ENCODE measurements at regions not wholly inside any gene's neighbourhood (a gene's known extent, or its start where the extent isn't known, plus 50 kb on each side); places are given as distances from the start of the nearest gene placed in this dataset.

GRCh38 chr5:76021936-76022584, 61.1 kb upstream of the SV2C start:
- no peaks in the 10 kb centered on the region for H3K36me3 ChIP-seq (replicated peaks in 1 of 2; ENCODE audit: insufficient read depth in 1 of 2, low read depth in 2 of 2)
- intact Hi-C loops (cut with DNase I) = no loop called here
- H3K27me3 ChIP-seq = no peaks in the 10 kb centered on the region
- no peak overlapping the region for H3K4me3 ChIP-seq
- no peaks in the 10 kb centered on the region for H3K4me1 ChIP-seq
- ATAC-seq (no peak), DNase-seq (no peak)
- H3K9me3 ChIP-seq = no peaks in the 10 kb centered on the region
- no peak overlapping the region for H3K27ac ChIP-seq
- WGBS, 2 donors = 49 to 53% methylated on average over 3 of the region's 3 CpGs
- no peak for TF ChIP-seq CTCF (IDR thresholded peaks at IDR 0.05)
- TF ChIP-seq POLR2A (IDR thresholded peaks at IDR 0.05) = no peak

- Histone ChIP-seq H3K4me3 (no peak overlapping the region), H3K27me3 (no peaks in the 10 kb centered on the region), H3K9me3 (no peaks in the 10 kb centered on the region), H3K4me1 (no peaks in the 10 kb centered on the region), H3K27ac (no peak overlapping the region), H3K36me3 (replicated peaks in 1 of 2; ENCODE audit: insufficient read depth in 1 of 2, low read depth in 2 of 2) (no peaks in the 10 kb centered on the region)
- no peak for ATAC-seq
- TF ChIP-seq POLR2A (IDR thresholded peaks at IDR 0.05) = no peak
- TF ChIP-seq CTCF (IDR thresholded peaks at IDR 0.05) = no peak
- DNase-seq = no peak
- 80 to 100% methylated on average over 1 of the region's 1 CpG for WGBS, 2 donors
- intact Hi-C loops (cut with DNase I) = no loop called here
Measured at GRCh38 chr5:76016258-76016657, 66.9 kb upstream of the SV2C start.

GRCh38 chr5:76014005-76014404, 69.2 kb upstream of the SV2C start:
- no peak for TF ChIP-seq POLR2A (IDR thresholded peaks at IDR 0.05)
- no peak for TF ChIP-seq CTCF (IDR thresholded peaks at IDR 0.05)
- ATAC-seq = no peak

GRCh38 chr5:76007904-76008303, 75.3 kb upstream of the SV2C start:
- DNase-seq = peak in 1 of 4 donors; percentile 9
- Histone ChIP-seq H3K4me3 (no peak overlapping the region), H3K36me3 (replicated peaks in 1 of 2; ENCODE audit: insufficient read depth in 1 of 2, low read depth in 2 of 2) (no peaks in the 10 kb centered on the region), H3K27ac (no peak overlapping the region), H3K9me3 (no peaks in the 10 kb centered on the region), H3K4me1 (no peaks in the 10 kb centered on the region), H3K27me3 (no peaks in the 10 kb centered on the region)
- 24 to 25% methylated on average over 2 of the region's 2 CpGs for WGBS, 2 donors
- intact Hi-C loops (cut with DNase I) = no loop called here
- TF ChIP-seq POLR2A (IDR thresholded peaks at IDR 0.05) (no peak), CTCF (IDR thresholded peaks at IDR 0.05) (no peak)
- no peak for ATAC-seq

More at GRCh38 chr5:76014005-76014404, 69.2 kb upstream of the SV2C start:
- Histone ChIP-seq H3K4me1 (no peaks in the 10 kb centered on the region), H3K27me3 (no peaks in the 10 kb centered on the region), H3K36me3 (replicated peaks in 1 of 2; ENCODE audit: insufficient read depth in 1 of 2, low read depth in 2 of 2) (no peaks in the 10 kb centered on the region), H3K9me3 (no peaks in the 10 kb centered on the region), H3K27ac (no peak overlapping the region), H3K4me3 (no peak overlapping the region)
- DNase-seq = no peak
- intact Hi-C loops (cut with DNase I) = no loop called here

- Histone ChIP-seq H3K4me1 (no peaks in the 10 kb centered on the region), H3K27me3 (no peaks in the 10 kb centered on the region), H3K9me3 (no peaks in the 10 kb centered on the region), H3K27ac (no peak overlapping the region), H3K4me3 (no peak overlapping the region), H3K36me3 (replicated peaks in 1 of 2; ENCODE audit: insufficient read depth in 1 of 2, low read depth in 2 of 2) (no peaks in the 10 kb centered on the region)
- ATAC-seq (no peak), DNase-seq (no peak)
- WGBS, 2 donors = 67 to 78% methylated on average over 3 of the region's 3 CpGs
- intact Hi-C loops (cut with DNase I) = no loop called here
- no peak for TF ChIP-seq CTCF (IDR thresholded peaks at IDR 0.05)
- TF ChIP-seq POLR2A (IDR thresholded peaks at IDR 0.05) = no peak
Measured at GRCh38 chr5:76000582-76000981, 82.6 kb upstream of the SV2C start.

Data from body of pancreas (tissue), 4 donors.